ENCODE measurements at regions not wholly inside any gene's neighbourhood (a gene's known extent, or its start where the extent isn't known, plus 50 kb on each side); places are given as distances from the start of the nearest gene placed in this dataset.

DNA sequence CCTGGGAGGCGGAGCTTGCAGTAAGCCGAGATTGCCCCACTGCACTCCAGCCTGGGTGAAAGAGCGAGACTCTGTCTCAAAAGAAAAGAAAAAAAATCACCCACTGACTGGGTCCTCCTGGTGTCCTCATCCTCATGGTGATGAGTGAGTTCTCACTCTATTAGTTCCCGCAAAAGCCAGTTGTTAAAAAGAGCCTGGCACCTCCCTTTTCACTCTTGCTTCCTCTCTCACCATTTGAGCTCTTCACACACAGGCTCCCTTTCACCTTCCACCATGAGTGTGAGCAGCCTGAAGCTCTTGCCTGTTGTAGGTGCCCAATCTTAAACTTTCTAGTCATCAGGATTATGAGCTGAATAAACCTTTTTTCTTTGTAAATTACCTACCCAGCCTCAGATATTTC is 176.4 kb downstream of the SLC38A4 start:
- no peak for TF ChIP-seq EZH2phosphoT487 (IDR thresholded peaks at IDR 0.05; ENCODE audit: borderline replicate concordance)
- no peak for TF ChIP-seq POLR2A (IDR thresholded peaks at IDR 0.05; ENCODE audit: borderline replicate concordance, extremely low read depth, insufficient read depth, insufficient read length)
- TF ChIP-seq CTCF (IDR thresholded peaks at IDR 0.05 in 2 of 3, conservative IDR thresholded peaks at IDR 0.05 in 1 of 3; ENCODE audit: borderline replicate concordance in 1 of 3, insufficient read depth in 1 of 3, low read depth in 2 of 3, low read length in 2 of 3): no peak
- no peak for TF ChIP-seq MAX (IDR thresholded peaks at IDR 0.05)
- no peak for TF ChIP-seq YY1 (IDR thresholded peaks at IDR 0.05; ENCODE audit: extremely low read depth, insufficient replicate concordance, low read depth, low read length)
- no peak for TF ChIP-seq EZH2 (IDR thresholded peaks at IDR 0.05)
- no peak for TF ChIP-seq EGR1 (IDR thresholded peaks at IDR 0.05; ENCODE audit: low read depth)
- no peak for TF ChIP-seq ZNF274 (IDR thresholded peaks at IDR 0.05; ENCODE audit: low read depth, low read length)
- no peak for TF ChIP-seq FOSL1 (IDR thresholded peaks at IDR 0.05; ENCODE audit: low read depth)
- no peak for TF ChIP-seq POLR2AphosphoS5 (IDR thresholded peaks at IDR 0.05; ENCODE audit: low read depth, low read length)
- no peak for TF ChIP-seq SIN3A (IDR thresholded peaks at IDR 0.05; ENCODE audit: low read depth)
- no peak for TF ChIP-seq RAD21 (IDR thresholded peaks at IDR 0.05; ENCODE audit: low read depth)
- TF ChIP-seq, protein P1, sequence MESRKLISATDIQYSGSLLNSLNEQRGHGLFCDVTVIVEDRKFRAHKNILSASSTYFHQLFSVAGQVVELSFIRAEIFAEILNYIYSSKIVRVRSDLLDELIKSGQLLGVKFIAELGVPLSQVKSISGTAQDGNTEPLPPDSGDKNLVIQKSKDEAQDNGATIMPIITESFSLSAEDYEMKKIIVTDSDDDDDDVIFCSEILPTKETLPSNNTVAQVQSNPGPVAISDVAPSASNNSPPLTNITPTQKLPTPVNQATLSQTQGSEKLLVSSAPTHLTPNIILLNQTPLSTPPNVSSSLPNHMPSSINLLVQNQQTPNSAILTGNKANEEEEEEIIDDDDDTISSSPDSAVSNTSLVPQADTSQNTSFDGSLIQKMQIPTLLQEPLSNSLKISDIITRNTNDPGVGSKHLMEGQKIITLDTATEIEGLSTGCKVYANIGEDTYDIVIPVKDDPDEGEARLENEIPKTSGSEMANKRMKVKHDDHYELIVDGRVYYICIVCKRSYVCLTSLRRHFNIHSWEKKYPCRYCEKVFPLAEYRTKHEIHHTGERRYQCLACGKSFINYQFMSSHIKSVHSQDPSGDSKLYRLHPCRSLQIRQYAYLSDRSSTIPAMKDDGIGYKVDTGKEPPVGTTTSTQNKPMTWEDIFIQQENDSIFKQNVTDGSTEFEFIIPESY (IDR thresholded peaks at IDR 0.05; ENCODE audit: extremely low read depth, insufficient replicate concordance, low read length): no peak

Data from HCT116 (cell line).